GM12865 (cell line): ENCODE measurements at regions not wholly inside any gene's neighbourhood (a gene's known extent, or its start where the extent isn't known, plus 50 kb on each side); places are given as distances from the start of the nearest gene placed in this dataset.
"Not testable (repeated sequence)": the region's sequence is repeated elsewhere in the genome, so short reads cannot be mapped to it uniquely, and the experiment has no call there.

Experiments used
- DNase-seq: peaks from one replicate; pipeline ENCODE4 v3.0.0; 2010; ENCODE audit warnings: low read depth
- H3K4me3 ChIP-seq: 2 replicates; pipeline ENCODE4 v1.5.1; 2011; ENCODE audit warnings: mild to moderate bottlenecking, low read depth, low read length, control low read depth
- TF ChIP-seq, protein P1 (sequence below): IDR thresholded peaks from 2 replicates; pipeline ENCODE4 v1.5.1; 2011; ENCODE audit warnings: low read length, control low read depth, low read depth, inconsistent platforms; ENCODE audit not compliant: insufficient read depth; ENCODE audit errors: missing control alignments

DNA sequence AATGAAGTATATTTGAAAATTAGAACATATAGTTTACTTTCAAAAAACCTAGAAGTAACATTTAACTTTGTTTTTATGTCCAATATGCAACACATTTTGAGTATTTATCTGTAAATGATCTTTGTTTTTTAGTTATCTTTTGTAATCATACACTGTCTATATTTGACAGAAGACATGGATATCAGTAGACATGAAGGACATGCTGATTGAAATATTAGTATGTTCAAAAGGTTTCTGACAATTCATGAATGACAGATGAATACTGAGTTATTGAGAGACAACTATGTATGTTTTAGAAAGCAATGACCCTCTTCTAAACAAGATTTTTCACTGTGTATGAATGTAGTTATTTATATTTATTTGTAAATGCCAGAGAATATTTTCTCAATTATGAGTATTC lies 215.6 kb upstream of the TMEFF2 start:
- H3K4me3 ChIP-seq: no peak overlapping the region
- TF ChIP-seq, protein P1, sequence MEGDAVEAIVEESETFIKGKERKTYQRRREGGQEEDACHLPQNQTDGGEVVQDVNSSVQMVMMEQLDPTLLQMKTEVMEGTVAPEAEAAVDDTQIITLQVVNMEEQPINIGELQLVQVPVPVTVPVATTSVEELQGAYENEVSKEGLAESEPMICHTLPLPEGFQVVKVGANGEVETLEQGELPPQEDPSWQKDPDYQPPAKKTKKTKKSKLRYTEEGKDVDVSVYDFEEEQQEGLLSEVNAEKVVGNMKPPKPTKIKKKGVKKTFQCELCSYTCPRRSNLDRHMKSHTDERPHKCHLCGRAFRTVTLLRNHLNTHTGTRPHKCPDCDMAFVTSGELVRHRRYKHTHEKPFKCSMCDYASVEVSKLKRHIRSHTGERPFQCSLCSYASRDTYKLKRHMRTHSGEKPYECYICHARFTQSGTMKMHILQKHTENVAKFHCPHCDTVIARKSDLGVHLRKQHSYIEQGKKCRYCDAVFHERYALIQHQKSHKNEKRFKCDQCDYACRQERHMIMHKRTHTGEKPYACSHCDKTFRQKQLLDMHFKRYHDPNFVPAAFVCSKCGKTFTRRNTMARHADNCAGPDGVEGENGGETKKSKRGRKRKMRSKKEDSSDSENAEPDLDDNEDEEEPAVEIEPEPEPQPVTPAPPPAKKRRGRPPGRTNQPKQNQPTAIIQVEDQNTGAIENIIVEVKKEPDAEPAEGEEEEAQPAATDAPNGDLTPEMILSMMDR: no peak
- no peak for DNase-seq

DNA sequence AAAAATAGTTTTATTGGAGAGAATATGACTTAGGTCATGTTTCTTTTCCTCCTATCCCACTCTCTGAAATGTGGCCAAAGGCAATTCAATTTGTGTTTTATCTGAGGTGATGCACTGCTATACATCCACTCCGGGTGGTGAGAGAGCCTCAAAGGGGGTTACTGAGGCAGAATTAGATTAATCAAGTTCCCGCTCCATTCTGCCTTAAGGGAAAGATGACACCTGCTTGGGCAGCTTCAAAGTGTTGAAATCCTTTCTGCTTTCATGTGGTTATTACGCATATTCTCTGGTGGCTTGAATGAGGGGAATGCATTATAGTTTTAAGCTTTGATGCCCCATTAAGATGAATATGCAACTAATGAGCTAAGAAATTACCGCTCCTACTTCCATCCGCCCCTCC lies 213.0 kb upstream of the TMEFF2 start:
- DNase-seq: no peak
- TF ChIP-seq, protein P1: no peak
- no peak overlapping the region for H3K4me3 ChIP-seq

DNA sequence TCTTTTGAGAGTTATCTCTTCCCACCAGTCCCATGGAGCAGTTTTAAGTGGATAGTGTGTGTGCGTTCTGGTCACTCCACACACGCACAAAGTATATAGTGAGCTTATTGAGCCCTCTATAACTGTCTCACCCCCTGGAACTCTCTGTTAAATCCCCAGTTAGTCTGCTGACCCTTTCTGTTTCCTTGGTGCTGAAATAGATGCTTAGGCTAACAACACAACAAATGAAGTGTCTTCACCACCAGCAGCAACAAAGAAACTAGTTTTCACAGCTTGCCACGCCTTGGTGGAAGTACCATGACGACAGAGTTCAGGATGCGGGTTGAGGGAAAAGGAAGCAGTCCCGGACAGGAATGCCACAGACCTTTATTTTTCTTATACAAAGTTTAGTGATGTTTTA lies 203.5 kb upstream of the TMEFF2 start:
- TF ChIP-seq, protein P1: no peak
- DNase-seq: no peak
- no peak overlapping the region for H3K4me3 ChIP-seq

DNA sequence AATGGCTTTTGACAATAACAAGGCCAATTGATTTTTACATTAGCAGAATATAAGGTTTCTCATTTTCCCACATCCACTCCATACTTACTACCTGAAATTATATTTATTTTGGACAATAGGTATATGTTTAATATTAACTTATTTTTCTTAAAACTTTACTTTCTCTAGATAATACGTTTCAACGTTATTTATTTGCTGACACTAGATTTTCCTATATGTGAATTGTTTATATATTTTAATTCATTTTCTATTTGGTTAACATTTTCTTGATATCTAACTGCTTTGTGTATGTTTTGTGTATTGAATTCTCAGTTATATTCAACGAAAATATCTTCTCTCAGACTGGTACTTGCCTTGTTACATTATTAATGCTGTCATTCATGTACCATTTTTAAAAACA lies 199.9 kb upstream of the TMEFF2 start:
- no peak overlapping the region for H3K4me3 ChIP-seq
- TF ChIP-seq, protein P1: no peak
- DNase-seq: no peak

GRCh38 chr2:192391041-192391440 lies 196.3 kb upstream of the TMEFF2 start:
- no peak overlapping the region for H3K4me3 ChIP-seq
- DNase-seq: no peak

DNA sequence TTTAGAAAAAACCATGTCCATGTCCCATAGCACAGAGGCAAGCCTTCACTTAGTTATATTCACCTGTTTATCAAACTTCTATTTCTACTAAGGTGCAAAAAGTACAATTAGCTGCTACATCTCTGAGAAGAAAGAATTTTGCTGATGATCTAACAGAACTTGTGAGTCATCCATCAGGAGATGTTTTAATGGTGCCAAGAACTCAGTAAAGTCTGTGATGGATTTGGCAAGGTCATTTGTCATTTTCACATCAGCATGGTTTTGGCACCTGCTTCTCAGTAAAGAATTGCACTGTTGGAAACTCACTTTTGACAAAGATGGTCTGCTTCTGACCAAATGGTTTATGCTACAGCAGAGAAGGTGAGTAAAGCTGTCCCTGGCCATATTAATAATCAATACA lies 195.7 kb upstream of the TMEFF2 start:
- TF ChIP-seq, protein P1: no peak
- H3K4me3 ChIP-seq: no peak overlapping the region
- DNase-seq: no peak

More at GRCh38 chr2:192391041-192391440, 196.3 kb upstream of the TMEFF2 start:
- TF ChIP-seq, protein P1: no peak

GRCh38 chr2:192384191-192384590 lies 189.5 kb upstream of the TMEFF2 start:
- not testable (repeated sequence) for DNase-seq, H3K4me3 ChIP-seq
